Activated CD8-positive, alpha-beta T cell treated with anti-CD3 and anti-CD28 coated beads for 36 hours (primary cell): ENCODE measurements at regions not wholly inside any gene's neighbourhood (a gene's known extent, or its start where the extent isn't known, plus 50 kb on each side); places are given as distances from the start of the nearest gene placed in this dataset.

Experiments
- ATAC-seq: fragments of 200-7000 bp; cut with Tn5 transposase; one replicate; pipeline ENCODE4 v1.10.0; 2021; ENCODE audit warnings: mild to moderate bottlenecking, moderate library complexity
- CTCF ChIA-PET: fragments of 350-600 bp; sonication (Branson Sonifier 250); formaldehyde crosslinking; loops from one replicate; lab custom pipeline; 2021; ENCODE audit warnings: antibody characterized with exemption; lab: Charles Lee
- POLR2A ChIA-PET: fragments of 350-600 bp; sonication (Branson Sonifier 250); formaldehyde crosslinking; loops from one replicate; lab custom pipeline; 2021; ENCODE audit warnings: antibody characterized with exemption; lab: Charles Lee
- DNase-seq: peaks from one replicate; pipeline ENCODE4 v3.0.0-alpha.2; 2020
- H3K27ac Mint-ChIP-seq: one replicate; pipeline ENCODE4 v1.8.0; 2021; ENCODE audit warnings: mild to moderate bottlenecking, mixed read lengths
- H3K27me3 Mint-ChIP-seq: one replicate; pipeline ENCODE4 v1.8.0; 2021; ENCODE audit warnings: mixed read lengths
- H3K36me3 Mint-ChIP-seq: one replicate; pipeline ENCODE4 v1.8.0; 2021; ENCODE audit warnings: low read depth, mixed read lengths
- H3K4me1 Mint-ChIP-seq: one replicate; pipeline ENCODE4 v1.8.0; 2021; ENCODE audit warnings: low read depth, mixed read lengths
- H3K4me3 Mint-ChIP-seq: one replicate; pipeline ENCODE4 v1.8.0; 2021; ENCODE audit warnings: mild to moderate bottlenecking, moderate library complexity, mixed read lengths
- H3K9me3 Mint-ChIP-seq: one replicate; pipeline ENCODE4 v1.8.0; 2021; ENCODE audit warnings: mixed read lengths
- CTCF ChIP-seq: fragments of 200-600 bp; IDR thresholded peaks from one replicate; pipeline ENCODE4 v1.8.0; 2022; ENCODE audit warnings: antibody characterized with exemption, mild to moderate bottlenecking
- intact Hi-C: fragments of 100-400 bp; cut with micrococcal nuclease; formaldehyde crosslinking; loops from one replicate; pipeline ENCODE4 v1.10.0; 2022

GRCh38 chr3:104819333-104819732 is 547.4 kb upstream of the ALCAM start:
- no peaks in the 10 kb centered on the region for H3K4me1 Mint-ChIP-seq
- no peaks in the 10 kb centered on the region for H3K36me3 Mint-ChIP-seq
- ChIA-PET POLR2A (no interaction called here), CTCF (no interaction called here)
- TF ChIP-seq CTCF, result no peak
- no peak for ATAC-seq
- H3K27me3 Mint-ChIP-seq, result no peaks in the 10 kb centered on the region
- no peak overlapping the region for H3K27ac Mint-ChIP-seq
- DNase-seq, result no peak
- intact Hi-C loops, result no loop called here
- H3K4me3 Mint-ChIP-seq, result no peak overlapping the region
- peaks cover 12% of the 10 kb centered on the region for H3K9me3 Mint-ChIP-seq

- H3K9me3 Mint-ChIP-seq, result peaks cover 10% of the 10 kb centered on the region
- H3K27ac Mint-ChIP-seq, result no peak overlapping the region
- no peaks in the 10 kb centered on the region for H3K27me3 Mint-ChIP-seq
- H3K4me3 Mint-ChIP-seq, result no peak overlapping the region
- intact Hi-C loops, result no loop called here
- TF ChIP-seq CTCF, result no peak
- CTCF ChIA-PET, result no interaction called here
- H3K36me3 Mint-ChIP-seq, result no peaks in the 10 kb centered on the region
- DNase-seq (no peak), ATAC-seq (no peak)
- H3K4me1 Mint-ChIP-seq, result no peaks in the 10 kb centered on the region
- POLR2A ChIA-PET, result no interaction called here
These were observed 545.8 kb upstream of the ALCAM start for GRCh38 chr3:104820959-104821358.

- no peak for DNase-seq
- ChIA-PET POLR2A (no interaction called here), CTCF (no interaction called here)
- intact Hi-C loops, result no loop called here
- H3K27ac Mint-ChIP-seq, result no peak overlapping the region
- H3K4me1 Mint-ChIP-seq, result no peaks in the 10 kb centered on the region
- peaks cover 10% of the 10 kb centered on the region for H3K9me3 Mint-ChIP-seq
- no peaks in the 10 kb centered on the region for H3K36me3 Mint-ChIP-seq
- TF ChIP-seq CTCF, result no peak
- ATAC-seq, result no peak
- H3K4me3 Mint-ChIP-seq, result no peak overlapping the region
- no peaks in the 10 kb centered on the region for H3K27me3 Mint-ChIP-seq
These were observed 541.6 kb upstream of the ALCAM start for GRCh38 chr3:104825116-104825515.

GRCh38 chr3:104831071-104831470 is 535.6 kb upstream of the ALCAM start:
- ChIA-PET POLR2A (no interaction called here), CTCF (no interaction called here)
- Mint-ChIP-seq H3K27me3 (no peaks in the 10 kb centered on the region), H3K4me3 (no peak overlapping the region), H3K36me3 (no peaks in the 10 kb centered on the region), H3K4me1 (no peaks in the 10 kb centered on the region), H3K9me3 (no peaks in the 10 kb centered on the region), H3K27ac (no peak overlapping the region)
- TF ChIP-seq CTCF, result no peak
- intact Hi-C loops, result no loop called here
- no peak for ATAC-seq
- no peak for DNase-seq

- ATAC-seq, result no peak
- no peak for DNase-seq
- no peaks in the 10 kb centered on the region for H3K27me3 Mint-ChIP-seq
- H3K4me1 Mint-ChIP-seq, result no peaks in the 10 kb centered on the region
- H3K36me3 Mint-ChIP-seq, result no peaks in the 10 kb centered on the region
- POLR2A ChIA-PET, result no interaction called here
- intact Hi-C loops, result no loop called here
- TF ChIP-seq CTCF, result no peak
- CTCF ChIA-PET, result no interaction called here
- no peak overlapping the region for H3K27ac Mint-ChIP-seq
- H3K4me3 Mint-ChIP-seq, result no peak overlapping the region
- H3K9me3 Mint-ChIP-seq, result no peaks in the 10 kb centered on the region
These were observed 534.2 kb upstream of the ALCAM start for GRCh38 chr3:104832530-104832929.
